ENCODE measurements at regions not wholly inside any gene's neighbourhood (a gene's known extent, or its start where the extent isn't known, plus 50 kb on each side); places are given as distances from the start of the nearest gene placed in this dataset.
"Not testable (repeated sequence)": the region's sequence is repeated elsewhere in the genome, so short reads cannot be mapped to it uniquely, and the experiment has no call there.

DNA sequence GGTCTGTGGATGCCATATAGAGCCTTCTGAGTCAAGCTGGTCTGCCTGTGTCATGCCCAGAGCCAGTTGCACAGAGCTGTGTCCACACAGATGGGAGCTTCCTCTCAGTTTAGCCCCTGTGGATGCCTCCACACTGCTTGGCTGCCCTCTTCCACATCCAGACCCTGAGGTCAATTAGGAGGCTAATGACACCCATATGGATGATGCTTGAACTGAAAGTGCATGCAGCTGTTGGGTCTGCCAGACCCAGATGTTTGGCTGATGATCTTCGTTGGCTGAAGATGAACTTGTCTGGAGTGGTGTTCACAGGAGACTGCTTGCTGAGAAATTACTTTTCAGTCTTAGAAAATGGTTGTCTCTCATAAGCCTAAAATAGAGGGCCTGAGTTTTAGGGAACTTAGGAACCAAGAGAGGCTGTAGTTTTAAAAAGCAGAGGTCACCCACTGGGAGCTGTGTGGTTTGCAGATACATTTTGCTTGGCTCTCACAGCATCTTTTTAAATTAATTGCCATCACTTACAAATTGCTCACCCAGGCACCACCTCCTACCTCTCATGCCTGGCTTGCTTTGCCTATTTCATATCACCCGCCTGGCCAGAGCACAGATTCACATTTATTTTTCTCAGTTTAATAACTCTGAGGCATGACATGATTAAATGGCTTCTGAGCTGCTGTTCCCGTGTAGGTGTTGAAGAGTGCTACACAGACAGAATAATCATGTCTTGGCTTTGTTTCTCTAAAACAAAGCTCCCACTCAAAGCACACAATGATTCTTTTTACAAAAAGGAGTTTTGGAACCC is 176.1 kb downstream of the MINAR1 start:
- no peak for DNase-seq
- Histone ChIP-seq H3K36me3 (replicated peaks; ENCODE audit: control insufficient read depth, insufficient read depth, low read length) (no peaks in the 10 kb centered on the region), H3K27me3 (ENCODE audit: control insufficient read depth, insufficient read depth, low read length) (no peaks in the 10 kb centered on the region), H3K4me3 (ENCODE audit: insufficient read depth, low read depth, low read length) (no peak overlapping the region)

DNA sequence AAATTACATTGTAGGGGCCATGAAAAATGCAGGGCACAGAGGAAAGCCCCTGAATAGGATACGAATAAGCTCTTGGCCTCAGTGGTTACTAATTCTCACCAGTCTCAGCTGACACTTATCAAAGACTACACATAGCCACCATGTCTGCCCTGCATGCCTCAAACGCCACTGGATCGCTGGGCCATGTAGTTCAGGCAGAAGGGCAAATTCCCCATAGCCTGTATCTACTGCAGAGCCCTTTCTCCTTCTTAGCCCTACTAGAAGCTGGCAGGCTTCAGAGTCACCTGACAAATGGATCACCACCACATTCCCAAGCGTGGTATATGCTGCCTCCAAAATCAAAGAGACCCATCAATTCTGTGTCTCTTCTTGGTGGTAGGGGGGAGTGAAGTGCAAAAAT is 177.4 kb downstream of the MINAR1 start:
- DNase-seq, result no peak
- no peak overlapping the region for H3K4me3 ChIP-seq (ENCODE audit: insufficient read depth, low read depth, low read length)
- no peaks in the 10 kb centered on the region for H3K36me3 ChIP-seq (replicated peaks; ENCODE audit: control insufficient read depth, insufficient read depth, low read length)
- H3K27me3 ChIP-seq (ENCODE audit: control insufficient read depth, insufficient read depth, low read length), result no peaks in the 10 kb centered on the region

DNA sequence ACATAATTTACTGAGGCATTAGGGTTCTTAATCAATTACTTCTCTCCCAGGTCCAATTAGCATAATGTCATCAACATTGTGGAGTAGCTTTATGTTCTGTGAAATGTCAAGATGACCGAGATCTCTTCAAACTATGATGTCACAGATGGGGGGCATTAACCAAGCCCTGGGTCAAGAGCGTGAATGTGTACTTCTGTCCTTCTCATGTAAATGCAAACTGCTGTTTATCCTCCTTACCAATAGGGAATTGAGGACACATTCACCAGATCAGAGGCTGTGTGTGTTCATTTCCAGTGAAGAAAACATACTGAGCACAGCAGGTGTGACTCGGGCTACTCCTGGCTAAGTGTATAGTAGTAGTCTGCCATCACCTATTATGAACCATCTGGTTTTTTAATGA is 177.9 kb downstream of the MINAR1 start:
- Histone ChIP-seq H3K36me3 (replicated peaks; ENCODE audit: control insufficient read depth, insufficient read depth, low read length) (no peaks in the 10 kb centered on the region), H3K4me3 (ENCODE audit: insufficient read depth, low read depth, low read length) (no peak overlapping the region), H3K27me3 (ENCODE audit: control insufficient read depth, insufficient read depth, low read length) (no peaks in the 10 kb centered on the region)
- no peak for DNase-seq

DNA sequence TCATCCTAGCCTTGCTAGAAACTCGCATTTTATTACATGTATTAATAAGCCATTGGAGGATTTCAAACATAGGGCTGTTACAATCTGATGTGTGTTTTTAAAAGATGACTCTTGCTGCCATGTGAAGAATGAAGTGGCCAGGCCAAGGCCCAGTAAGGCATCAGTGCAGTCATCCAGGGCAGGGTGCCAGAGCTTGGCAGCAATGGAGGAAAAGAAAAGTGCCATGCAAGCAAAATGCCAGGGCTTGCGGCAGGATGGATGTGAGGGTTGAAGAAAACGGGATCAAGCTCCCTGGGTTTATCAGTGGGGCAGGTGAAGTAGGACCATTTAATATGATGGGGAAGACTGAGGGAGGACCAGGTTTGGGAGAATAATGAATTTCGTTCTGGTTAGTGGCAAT is 183.6 kb downstream of the MINAR1 start:
- H3K36me3 ChIP-seq (replicated peaks; ENCODE audit: control insufficient read depth, insufficient read depth, low read length), result no peaks in the 10 kb centered on the region
- no peak overlapping the region for H3K4me3 ChIP-seq (ENCODE audit: insufficient read depth, low read depth, low read length)
- DNase-seq, result no peak
- no peaks in the 10 kb centered on the region for H3K27me3 ChIP-seq (ENCODE audit: control insufficient read depth, insufficient read depth, low read length)

DNA sequence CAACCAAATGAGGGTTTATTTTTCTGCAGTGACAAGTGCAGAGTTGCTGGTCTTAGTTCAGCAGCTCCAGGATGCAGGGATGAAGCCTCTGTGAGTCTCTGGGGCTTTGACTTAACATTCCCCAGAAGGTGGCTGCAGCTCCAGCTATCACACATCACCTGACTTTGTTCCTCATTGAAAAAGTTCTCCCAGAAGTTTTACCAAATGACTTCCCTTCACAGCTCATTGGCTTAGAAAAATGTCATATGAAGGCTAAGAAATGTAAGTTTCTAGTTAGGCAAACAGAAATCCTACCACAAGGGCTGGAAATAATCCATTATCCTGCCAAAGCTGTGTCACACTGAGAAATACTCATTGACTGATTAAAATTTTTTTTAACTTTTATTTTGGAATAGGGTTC is 184.9 kb downstream of the MINAR1 start:
- no peaks in the 10 kb centered on the region for H3K36me3 ChIP-seq (replicated peaks; ENCODE audit: control insufficient read depth, insufficient read depth, low read length)
- DNase-seq, result no peak
- H3K4me3 ChIP-seq (ENCODE audit: insufficient read depth, low read depth, low read length), result no peak overlapping the region
- no peaks in the 10 kb centered on the region for H3K27me3 ChIP-seq (ENCODE audit: control insufficient read depth, insufficient read depth, low read length)

DNA sequence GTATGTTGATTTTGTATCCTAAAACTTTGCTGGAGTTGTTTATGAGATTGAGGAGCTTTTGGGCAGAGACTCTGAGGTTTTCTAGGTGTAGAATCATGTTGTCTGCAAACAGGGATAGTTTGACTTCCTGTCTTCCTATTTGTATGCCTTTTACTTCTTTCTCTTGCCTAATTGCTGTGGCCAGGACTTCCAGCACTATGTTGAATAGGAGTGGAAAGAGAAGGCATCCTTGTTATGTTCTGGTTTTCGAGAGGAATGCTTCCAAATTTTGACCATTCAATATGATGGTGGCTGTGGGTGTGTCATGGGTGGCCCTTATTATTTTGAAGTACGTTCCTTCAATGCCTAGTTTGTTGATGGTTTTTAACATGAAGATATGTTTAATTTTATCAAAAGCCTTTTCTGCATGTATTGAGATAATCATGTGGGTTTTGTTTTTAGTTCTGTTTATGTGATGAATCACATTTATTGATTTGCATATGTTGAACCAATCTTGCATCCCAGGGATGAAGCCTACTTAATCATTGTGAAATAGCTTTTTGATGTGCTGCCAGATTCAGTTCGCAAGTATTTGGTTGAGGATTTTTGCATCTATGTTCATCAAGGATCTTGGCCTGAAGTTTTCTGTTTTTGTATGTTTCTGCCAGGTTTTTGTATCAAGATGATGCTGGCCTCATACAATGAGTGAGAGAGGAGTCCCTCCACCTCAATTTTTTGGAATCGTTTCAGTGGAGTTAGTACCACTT is 188.1 kb downstream of the MINAR1 start:
- no peaks in the 10 kb centered on the region for H3K27me3 ChIP-seq (ENCODE audit: control insufficient read depth, insufficient read depth, low read length)
- no peak overlapping the region for H3K4me3 ChIP-seq (ENCODE audit: insufficient read depth, low read depth, low read length)
- DNase-seq, result no peak
- no peaks in the 10 kb centered on the region for H3K36me3 ChIP-seq (replicated peaks; ENCODE audit: control insufficient read depth, insufficient read depth, low read length)

DNA sequence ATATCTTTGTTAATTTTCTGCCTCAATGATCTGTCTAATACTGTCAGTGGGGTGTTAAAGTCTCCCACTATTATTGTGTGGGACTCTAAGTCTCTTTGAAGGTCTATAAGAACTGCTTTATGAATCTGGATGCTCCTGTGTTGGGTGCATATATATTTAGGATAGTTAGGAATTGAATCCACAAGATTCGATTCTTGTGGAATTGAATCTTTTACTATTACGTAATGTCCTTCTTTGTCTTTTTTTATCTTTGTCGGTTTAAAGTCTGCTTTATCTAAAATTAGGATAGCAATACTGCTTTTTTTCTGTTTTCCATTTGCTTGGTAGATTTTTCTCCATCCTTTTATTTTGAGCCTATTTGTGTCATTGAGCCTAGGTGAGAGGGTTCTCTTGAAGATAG is 189.7 kb downstream of the MINAR1 start:
- H3K36me3 ChIP-seq (replicated peaks; ENCODE audit: control insufficient read depth, insufficient read depth, low read length); H3K27me3 ChIP-seq (ENCODE audit: control insufficient read depth, insufficient read depth, low read length); H3K4me3 ChIP-seq (ENCODE audit: insufficient read depth, low read depth, low read length); DNase-seq: not testable (repeated sequence)

DNA sequence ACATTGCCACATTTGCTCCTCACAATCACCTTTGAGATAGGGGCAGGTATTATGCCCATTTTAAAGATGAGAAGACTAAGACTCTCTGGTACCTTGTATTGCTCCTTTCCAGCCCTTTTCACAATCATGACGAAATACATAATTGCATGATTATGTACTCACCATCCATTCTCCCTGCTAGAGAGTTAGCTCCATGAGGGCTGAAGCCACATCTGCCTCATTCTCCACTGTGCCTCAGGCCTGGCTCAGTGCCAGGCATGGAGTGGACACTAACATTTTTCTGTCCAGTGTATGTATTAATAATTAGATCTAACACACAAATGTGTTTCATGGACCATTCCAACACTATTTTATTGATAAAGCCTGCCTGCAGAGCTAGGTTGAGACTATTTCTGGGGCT is 191.4 kb downstream of the MINAR1 start:
- no peak overlapping the region for H3K4me3 ChIP-seq (ENCODE audit: insufficient read depth, low read depth, low read length)
- no peaks in the 10 kb centered on the region for H3K36me3 ChIP-seq (replicated peaks; ENCODE audit: control insufficient read depth, insufficient read depth, low read length)
- no peak for DNase-seq
- H3K27me3 ChIP-seq (ENCODE audit: control insufficient read depth, insufficient read depth, low read length), result no peaks in the 10 kb centered on the region

DNA sequence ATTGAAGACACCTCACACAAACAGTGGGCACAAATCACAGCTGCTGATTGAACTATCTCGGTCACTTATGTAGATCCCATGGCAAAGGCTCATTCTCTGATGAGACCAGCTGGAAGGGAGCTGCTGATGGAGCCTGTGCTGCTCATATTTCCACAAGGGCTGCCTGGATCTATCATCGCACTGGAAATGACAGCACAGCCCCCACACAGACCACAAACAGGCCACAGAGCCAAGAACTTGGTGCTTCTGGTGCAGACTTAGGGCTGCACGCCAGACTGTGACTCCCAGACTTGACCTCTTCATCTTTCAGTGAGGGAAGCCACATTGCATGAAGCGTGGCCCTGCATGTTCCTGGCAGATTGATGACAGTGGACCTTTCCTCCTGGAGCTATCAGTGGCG is 197.6 kb downstream of the MINAR1 start:
- Histone ChIP-seq H3K27me3 (ENCODE audit: control insufficient read depth, insufficient read depth, low read length) (no peaks in the 10 kb centered on the region), H3K36me3 (replicated peaks; ENCODE audit: control insufficient read depth, insufficient read depth, low read length) (no peaks in the 10 kb centered on the region), H3K4me3 (ENCODE audit: insufficient read depth, low read depth, low read length) (no peak overlapping the region)
- DNase-seq, result no peak

DNA sequence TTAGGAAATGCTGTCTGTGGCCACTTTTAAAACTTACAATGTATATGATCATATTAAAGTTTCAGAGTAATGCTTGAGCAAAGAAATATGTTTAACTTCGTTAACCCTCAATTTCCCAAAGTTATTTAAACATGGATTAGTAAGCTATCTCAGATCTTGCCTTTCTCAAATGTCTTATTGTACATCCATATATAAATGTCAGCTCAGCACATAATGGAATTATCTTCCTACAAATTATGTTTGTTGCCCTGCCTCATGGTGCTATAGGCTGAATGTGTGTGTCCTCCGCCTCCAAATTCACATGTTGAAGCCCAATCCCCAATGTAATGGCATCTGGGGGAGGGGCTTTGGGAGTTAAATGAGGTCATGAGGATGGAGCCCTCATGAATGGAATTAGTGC is 200.3 kb downstream of the MINAR1 start:
- no peak for DNase-seq
- no peak overlapping the region for H3K4me3 ChIP-seq (ENCODE audit: insufficient read depth, low read depth, low read length)
- no peaks in the 10 kb centered on the region for H3K27me3 ChIP-seq (ENCODE audit: control insufficient read depth, insufficient read depth, low read length)
- H3K36me3 ChIP-seq (replicated peaks; ENCODE audit: control insufficient read depth, insufficient read depth, low read length), result no peaks in the 10 kb centered on the region

DNA sequence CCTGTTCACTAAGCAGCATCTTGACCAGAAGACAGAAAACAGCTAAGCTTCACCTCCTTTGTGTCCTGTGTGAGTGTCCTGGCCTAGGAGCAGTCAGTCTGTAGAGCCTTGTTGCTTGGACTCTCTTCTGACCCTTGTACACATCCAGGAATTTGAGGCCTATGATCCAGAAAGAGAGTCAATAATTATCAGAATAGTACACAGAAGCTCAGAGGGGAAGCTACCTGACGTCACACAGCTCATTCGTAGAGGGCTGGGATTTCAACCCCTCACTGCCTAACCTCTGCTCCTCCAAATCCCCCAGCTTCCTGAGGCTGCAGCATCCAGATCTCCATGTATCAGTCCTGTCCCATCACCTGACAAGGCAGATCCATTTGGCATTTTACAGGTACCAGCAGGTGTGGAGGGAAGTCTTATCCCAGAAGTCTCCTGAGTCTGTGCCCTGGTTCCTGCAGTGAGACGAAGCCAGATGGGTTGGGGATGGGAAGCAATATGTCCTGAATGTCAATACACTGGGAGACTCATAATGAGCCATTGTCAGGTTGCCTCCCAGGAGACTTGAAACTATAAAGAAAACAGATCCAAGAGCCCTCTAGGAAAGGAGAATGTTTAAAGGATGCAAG is 203.1 kb downstream of the MINAR1 start:
- Histone ChIP-seq H3K27me3 (ENCODE audit: control insufficient read depth, insufficient read depth, low read length) (no peaks in the 10 kb centered on the region), H3K4me3 (ENCODE audit: insufficient read depth, low read depth, low read length) (no peak overlapping the region), H3K36me3 (replicated peaks; ENCODE audit: control insufficient read depth, insufficient read depth, low read length) (no peaks in the 10 kb centered on the region)
- no peak for DNase-seq

DNA sequence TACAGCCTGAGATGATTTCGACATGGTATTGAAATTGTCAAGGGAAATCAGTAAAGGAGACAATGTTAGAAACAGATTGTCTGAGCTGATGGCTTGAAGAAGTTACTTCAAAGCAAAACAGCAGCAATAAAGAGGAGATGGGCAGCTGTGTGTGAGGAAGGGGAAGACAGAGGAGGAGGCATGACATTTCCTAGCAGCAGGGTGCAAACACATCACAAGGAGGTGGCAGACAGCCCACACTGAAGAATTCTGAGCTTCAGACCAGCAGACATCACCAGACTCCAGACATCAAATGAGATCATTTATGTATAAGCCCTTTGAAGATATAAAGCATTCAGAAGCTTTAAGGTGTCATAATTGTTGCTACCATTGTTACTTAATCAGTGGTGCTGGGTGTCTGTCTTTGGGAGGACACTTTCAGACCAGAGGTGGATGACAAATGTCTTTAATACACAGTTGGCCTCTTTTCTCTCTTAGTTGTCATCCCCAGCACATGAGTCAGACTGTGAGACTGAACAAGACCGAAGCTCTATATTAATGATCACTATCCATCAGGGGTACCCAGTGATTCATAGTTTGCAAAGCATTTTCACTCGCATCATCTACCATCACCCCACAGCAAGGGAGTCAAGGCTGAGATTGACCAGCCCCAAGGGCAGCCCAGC is 203.9 kb downstream of the MINAR1 start:
- Histone ChIP-seq H3K36me3 (replicated peaks; ENCODE audit: control insufficient read depth, insufficient read depth, low read length) (no peaks in the 10 kb centered on the region), H3K27me3 (ENCODE audit: control insufficient read depth, insufficient read depth, low read length) (no peaks in the 10 kb centered on the region), H3K4me3 (ENCODE audit: insufficient read depth, low read depth, low read length) (no peak overlapping the region)
- no peak for DNase-seq

DNA sequence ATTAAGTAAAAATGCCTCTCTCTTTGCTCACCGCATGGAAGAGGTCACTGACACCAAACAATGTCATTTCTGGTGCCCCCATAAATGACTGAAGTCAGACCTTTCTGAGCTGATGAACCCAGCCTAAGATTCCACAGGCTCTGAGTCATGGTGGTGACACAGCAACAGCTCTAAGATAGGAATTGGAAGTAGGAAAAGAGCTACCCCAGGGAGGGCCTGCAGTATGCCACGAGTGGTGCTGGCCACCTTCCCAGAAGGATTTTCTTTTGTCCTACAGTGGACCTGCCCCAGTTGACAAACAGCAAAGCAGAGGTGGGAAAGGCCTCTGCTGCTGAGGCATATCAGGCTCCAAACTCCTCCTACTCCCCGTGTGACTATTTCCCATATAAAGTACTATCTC is 208.1 kb downstream of the MINAR1 start:
- DNase-seq, result no peak
- H3K36me3 ChIP-seq (replicated peaks; ENCODE audit: control insufficient read depth, insufficient read depth, low read length), result no peaks in the 10 kb centered on the region
- no peaks in the 10 kb centered on the region for H3K27me3 ChIP-seq (ENCODE audit: control insufficient read depth, insufficient read depth, low read length)

DNA sequence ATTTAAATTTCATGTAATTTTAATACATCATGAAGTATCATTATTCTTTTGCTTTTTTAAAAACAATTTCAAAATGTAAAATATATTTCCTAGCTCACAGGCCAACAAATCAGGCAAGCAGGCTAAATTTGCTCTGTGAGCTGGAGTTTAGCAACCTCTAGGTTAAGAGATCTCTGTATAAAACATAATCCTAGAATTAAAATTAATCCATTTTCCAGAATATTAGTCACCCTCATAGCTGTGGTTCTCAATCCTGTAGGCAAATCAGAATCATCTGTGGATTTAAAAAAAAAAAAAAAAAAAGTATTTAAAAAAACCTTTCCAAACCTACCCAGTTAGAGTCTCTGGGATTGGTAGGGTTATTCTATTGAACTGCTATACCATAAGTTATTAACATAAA is 209.7 kb downstream of the MINAR1 start:
- H3K27me3 ChIP-seq (ENCODE audit: control insufficient read depth, insufficient read depth, low read length), result no peaks in the 10 kb centered on the region
- H3K4me3 ChIP-seq (ENCODE audit: insufficient read depth, low read depth, low read length), result no peak overlapping the region
- DNase-seq, result no peak
- H3K36me3 ChIP-seq (replicated peaks; ENCODE audit: control insufficient read depth, insufficient read depth, low read length), result no peaks in the 10 kb centered on the region

More for the DNA sequence above, 208.1 kb downstream of the MINAR1 start:
- H3K4me3 ChIP-seq (ENCODE audit: insufficient read depth, low read depth, low read length), result no peak overlapping the region

DNA sequence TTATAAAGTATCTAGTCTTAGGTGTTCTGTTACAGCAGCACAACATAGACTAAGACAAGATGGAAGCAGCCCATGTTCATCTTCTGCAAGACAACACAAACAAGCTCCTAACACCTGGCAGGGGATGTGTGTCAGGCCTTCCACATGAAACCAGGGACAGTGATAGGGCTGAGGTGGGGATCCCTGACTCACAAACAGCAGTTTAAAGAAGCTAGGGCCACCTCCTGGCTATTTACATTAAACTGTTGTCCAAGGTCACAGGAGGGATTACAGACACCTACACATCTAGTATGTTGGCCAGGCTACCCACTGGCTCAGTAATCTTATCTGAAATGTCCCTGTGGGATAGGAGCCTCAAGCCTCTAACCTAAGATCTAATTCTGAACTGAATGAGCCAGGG is 211.3 kb downstream of the MINAR1 start:
- no peaks in the 10 kb centered on the region for H3K27me3 ChIP-seq (ENCODE audit: control insufficient read depth, insufficient read depth, low read length)
- no peak overlapping the region for H3K4me3 ChIP-seq (ENCODE audit: insufficient read depth, low read depth, low read length)
- H3K36me3 ChIP-seq (replicated peaks; ENCODE audit: control insufficient read depth, insufficient read depth, low read length), result no peaks in the 10 kb centered on the region
- no peak for DNase-seq
